BLaER1 treated with 17β-estradiol and CSF1 and Interleukin-3, amounts not matched to agents 10 nM and 100 nM (cell line): ENCODE measurements at regions not wholly inside any gene's neighbourhood (a gene's known extent, or its start where the extent isn't known, plus 50 kb on each side); places are given as distances from the start of the nearest gene placed in this dataset.

ENCODE experiments used
- H3K27ac ChIP-seq, 11 experiments: shearing (Covaris generic); formaldehyde crosslinking; 2 replicates each; pipeline ENCODE4 v1.8.1; 2022
- H3K27me3 ChIP-seq, 11 experiments: shearing (Covaris generic); formaldehyde crosslinking; 2 replicates each; pipeline ENCODE4 v1.8.1; 2022
- H3K36me3 ChIP-seq, 11 experiments: shearing (Covaris generic); formaldehyde crosslinking; 2 replicates each; pipeline ENCODE4 v1.8.1; 2022
- H3K4me1 ChIP-seq, 10 experiments: shearing (Covaris generic); formaldehyde crosslinking; 2 replicates each; pipeline ENCODE4 v1.8.1; 2022
- H3K4me2 ChIP-seq, 11 experiments: shearing (Covaris generic); formaldehyde crosslinking; 2 replicates each; pipeline ENCODE4 v1.8.1; 2022
- H3K4me3 ChIP-seq, 10 experiments: shearing (Covaris generic); formaldehyde crosslinking; 2 replicates each; pipeline ENCODE4 v1.8.1; 2022
- H3K9ac ChIP-seq, 11 experiments: shearing (Covaris generic); formaldehyde crosslinking; 2 replicates each; pipeline ENCODE4 v1.8.1; 2022
- H3K9me3 ChIP-seq, 11 experiments: shearing (Covaris generic); formaldehyde crosslinking; replicated peaks in 1 of 11; 2 replicates each; pipeline ENCODE4 v1.8.1; 2022
- H4K20me1 ChIP-seq, 11 experiments: shearing (Covaris generic); formaldehyde crosslinking; 2 replicates each; pipeline ENCODE4 v1.8.1; 2022
- Cebpa-rat ChIP-seq, 11 experiments: shearing (Covaris generic); IDR thresholded peaks; 2 replicates each; pipeline ENCODE4 v1.8.1; 2022

- no peaks in the 10 kb centered on the region for H4K20me1 ChIP-seq
- no peak for TF ChIP-seq Cebpa-rat (IDR thresholded peaks at IDR 0.05)
- H3K27me3 ChIP-seq, result no peaks in the 10 kb centered on the region
- no peak overlapping the region for H3K4me2 ChIP-seq
- H3K4me3 ChIP-seq, result no peak overlapping the region
- no peak overlapping the region for H3K9ac ChIP-seq
- H3K9me3 ChIP-seq, result peaks cover 0 to 6% (median 0%) of the 10 kb centered on the region in 11 experiments; a peak in 3 of 22 replicates
- H3K4me1 ChIP-seq, result peaks cover 0 to 22% (median 13%) of the 10 kb centered on the region in 10 experiments; a peak in 12 of 20 replicates
- no peak overlapping the region for H3K27ac ChIP-seq
- H3K36me3 ChIP-seq, result no peaks in the 10 kb centered on the region
Measured at GRCh38 chr19:30757837-30758617, 385.8 kb downstream of the ZNF536 start.

- no peaks in the 10 kb centered on the region for H3K27me3 ChIP-seq
Measured at GRCh38 chr19:30757104-30757836, 385.1 kb downstream of the ZNF536 start.

DNA sequence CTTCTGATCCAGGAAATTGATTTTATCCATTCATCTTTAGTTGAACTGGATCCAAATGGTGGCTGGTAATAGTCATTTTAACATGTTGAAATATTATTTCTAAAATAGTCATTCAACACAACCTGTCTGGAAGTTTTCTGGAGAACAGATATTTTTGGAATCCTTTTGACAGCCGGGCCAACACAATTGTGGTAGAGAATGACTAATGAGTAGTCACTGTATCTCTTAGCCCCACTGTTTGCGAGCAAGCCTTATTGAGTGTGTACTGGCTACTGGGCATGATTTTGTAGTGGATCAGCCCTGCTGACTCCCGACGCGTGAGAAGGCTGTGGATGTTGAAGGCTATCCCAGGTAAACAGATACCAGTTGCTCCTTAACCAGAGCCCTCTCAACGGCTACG, 383.4 kb downstream of the ZNF536 start:
- Histone ChIP-seq H3K27me3 (no peaks in the 10 kb centered on the region), H3K4me1 (peaks cover 0 to 22% (median 13%) of the 10 kb centered on the region in 10 experiments; a peak in 12 of 20 replicates), H3K27ac (no peak overlapping the region), H3K9ac (no peak overlapping the region), H3K4me2 (no peak overlapping the region), H3K4me3 (no peak overlapping the region), H4K20me1 (no peaks in the 10 kb centered on the region), H3K9me3 (peaks cover 0 to 7% (median under 1%) of the 10 kb centered on the region in 11 experiments; a peak in 7 of 22 replicates), H3K36me3 (no peaks in the 10 kb centered on the region)
- TF ChIP-seq Cebpa-rat (IDR thresholded peaks at IDR 0.05), result no peak

More at GRCh38 chr19:30757104-30757836, 385.1 kb downstream of the ZNF536 start:
- H3K4me2 ChIP-seq, result no peak overlapping the region
- no peak overlapping the region for H3K4me3 ChIP-seq
- H4K20me1 ChIP-seq, result no peaks in the 10 kb centered on the region
- TF ChIP-seq Cebpa-rat (IDR thresholded peaks at IDR 0.05), result no peak
- no peaks in the 10 kb centered on the region for H3K36me3 ChIP-seq
- H3K27ac ChIP-seq, result no peak overlapping the region
- peaks cover 0 to 22% (median 13%) of the 10 kb centered on the region in 10 experiments; a peak in 12 of 20 replicates for H3K4me1 ChIP-seq
- H3K9ac ChIP-seq, result no peak overlapping the region
- H3K9me3 ChIP-seq, result peaks cover 0 to 6% (median 0%) of the 10 kb centered on the region in 11 experiments; a peak in 3 of 22 replicates

DNA sequence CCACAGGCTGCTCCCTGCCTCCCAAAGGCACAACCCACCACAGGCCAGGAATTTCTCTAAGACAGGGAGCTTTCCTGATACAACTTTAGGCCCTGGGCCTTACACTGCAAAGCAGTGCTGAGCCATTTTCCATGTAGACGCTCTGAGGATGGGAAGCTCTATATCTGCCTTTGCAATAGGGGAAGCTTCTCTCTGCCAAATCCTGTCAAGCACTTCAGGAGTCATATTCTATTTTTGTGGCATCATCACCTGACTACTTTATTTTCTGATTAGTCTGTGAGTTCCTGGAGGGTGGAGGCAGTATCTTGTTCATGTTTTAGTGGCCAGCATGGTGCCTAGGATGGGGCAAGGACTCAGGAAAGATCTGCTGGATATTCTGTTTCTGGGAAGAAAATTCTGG, 382.0 kb downstream of the ZNF536 start:
- Histone ChIP-seq H3K27ac (no peak overlapping the region), H3K4me1 (peaks cover 0 to 22% (median 13%) of the 10 kb centered on the region in 10 experiments; a peak in 12 of 20 replicates), H4K20me1 (no peaks in the 10 kb centered on the region), H3K4me2 (peak overlapping the region in 8 of 11 experiments; percentile 13 to 69 (median 52); a peak in 13 of 22 replicates), H3K9me3 (peaks cover 10 to 22% (median 15%) of the 10 kb centered on the region in 11 experiments; a peak in 20 of 22 replicates), H3K9ac (no peak overlapping the region), H3K4me3 (no peak overlapping the region), H3K36me3 (no peaks in the 10 kb centered on the region), H3K27me3 (no peaks in the 10 kb centered on the region)
- no peak for TF ChIP-seq Cebpa-rat (IDR thresholded peaks at IDR 0.05)

DNA sequence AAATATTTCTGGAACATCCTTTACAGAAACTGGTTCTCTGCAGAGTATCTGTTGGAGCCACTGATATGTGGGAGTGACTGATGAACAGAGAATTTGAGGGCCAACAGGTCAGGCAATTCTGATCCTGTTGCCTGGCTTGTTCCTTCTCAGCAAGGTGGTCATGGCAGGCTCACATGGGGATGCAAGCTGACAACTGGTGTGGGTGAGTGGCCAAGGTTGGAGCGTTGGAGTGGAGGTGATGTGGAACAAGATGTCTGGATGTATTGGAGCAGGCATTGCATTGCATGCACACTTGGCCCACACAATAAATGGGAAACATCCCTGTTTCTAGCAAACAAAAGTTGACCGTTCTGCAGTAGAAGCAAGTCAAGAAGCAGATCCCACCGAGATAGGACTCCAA, 380.7 kb downstream of the ZNF536 start:
- TF ChIP-seq Cebpa-rat (IDR thresholded peaks at IDR 0.05), result no peak
- Histone ChIP-seq H3K27me3 (no peaks in the 10 kb centered on the region), H3K27ac (no peak overlapping the region), H3K9ac (no peak overlapping the region), H4K20me1 (no peaks in the 10 kb centered on the region), H3K4me1 (peaks cover 0 to 23% (median 13%) of the 10 kb centered on the region in 10 experiments; a peak in 12 of 20 replicates), H3K9me3 (peaks cover 10 to 28% (median 15%) of the 10 kb centered on the region in 11 experiments; a peak in 20 of 22 replicates), H3K4me2 (no peak overlapping the region), H3K36me3 (no peaks in the 10 kb centered on the region), H3K4me3 (no peak overlapping the region)

DNA sequence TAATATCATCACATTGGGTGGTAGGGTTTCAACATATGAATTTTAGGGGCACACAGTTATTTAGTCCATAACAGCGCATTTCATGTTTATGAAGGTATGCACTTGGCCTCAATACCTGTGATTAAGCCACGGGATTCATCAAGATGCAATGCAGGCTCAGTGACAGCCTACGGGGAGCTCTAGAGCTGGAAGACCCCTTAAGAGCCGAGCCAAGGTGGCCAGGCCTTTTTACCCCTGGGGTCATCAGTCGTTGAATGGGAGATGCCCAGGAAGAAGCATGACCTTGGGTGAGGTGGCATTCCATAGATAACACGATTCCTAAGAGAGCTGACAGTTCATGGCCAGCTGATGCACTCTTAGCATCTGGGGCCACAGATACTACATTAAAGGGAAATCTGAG, 380.0 kb downstream of the ZNF536 start:
- H3K4me2 ChIP-seq, result no peak overlapping the region
- H3K27me3 ChIP-seq, result no peaks in the 10 kb centered on the region
- H3K9ac ChIP-seq, result no peak overlapping the region
- no peak overlapping the region for H3K4me3 ChIP-seq
- no peak for TF ChIP-seq Cebpa-rat (IDR thresholded peaks at IDR 0.05)
- H4K20me1 ChIP-seq, result no peaks in the 10 kb centered on the region
- no peak overlapping the region for H3K27ac ChIP-seq
- H3K9me3 ChIP-seq, result peaks cover 10 to 28% (median 15%) of the 10 kb centered on the region in 11 experiments; a peak in 20 of 22 replicates
- peaks cover 0 to 29% (median 13%) of the 10 kb centered on the region in 10 experiments; a peak in 12 of 20 replicates for H3K4me1 ChIP-seq
- no peaks in the 10 kb centered on the region for H3K36me3 ChIP-seq

DNA sequence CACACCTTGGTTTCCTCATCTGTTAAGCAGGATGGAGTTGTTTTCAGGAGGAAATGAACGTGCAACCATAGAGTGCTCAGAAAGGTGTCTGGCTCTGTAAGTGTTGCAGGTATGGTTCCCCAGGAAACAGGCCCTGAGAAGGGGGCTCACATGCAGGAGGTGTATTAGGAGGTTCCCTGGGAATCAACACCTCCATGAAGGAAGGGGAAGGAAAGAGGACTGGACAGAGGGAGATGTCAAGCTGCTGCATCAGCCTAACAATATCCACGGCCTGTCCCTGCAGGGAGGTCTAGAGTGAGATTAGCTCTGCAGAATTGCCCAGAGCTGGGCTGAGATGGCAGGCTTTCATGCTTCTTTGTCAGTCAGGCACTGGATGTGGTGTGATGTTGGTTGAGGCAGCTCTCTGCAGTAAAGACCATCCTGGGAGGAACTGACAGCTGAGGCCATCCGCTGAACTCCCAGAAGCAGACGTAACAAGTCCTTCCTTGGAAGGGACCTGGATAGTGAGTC, 373.3 kb downstream of the ZNF536 start:
- Histone ChIP-seq H4K20me1 (no peaks in the 10 kb centered on the region), H3K4me3 (no peak overlapping the region), H3K4me1 (peaks cover 0 to 8% (median 0%) of the 10 kb centered on the region in 10 experiments; a peak in 4 of 20 replicates), H3K27ac (no peak overlapping the region), H3K4me2 (no peak overlapping the region), H3K36me3 (no peaks in the 10 kb centered on the region), H3K27me3 (no peaks in the 10 kb centered on the region), H3K9me3 (peaks cover 10 to 20% (median 15%) of the 10 kb centered on the region in 11 experiments; a peak in 20 of 22 replicates), H3K9ac (no peak overlapping the region)
- TF ChIP-seq Cebpa-rat (IDR thresholded peaks at IDR 0.05), result no peak

DNA sequence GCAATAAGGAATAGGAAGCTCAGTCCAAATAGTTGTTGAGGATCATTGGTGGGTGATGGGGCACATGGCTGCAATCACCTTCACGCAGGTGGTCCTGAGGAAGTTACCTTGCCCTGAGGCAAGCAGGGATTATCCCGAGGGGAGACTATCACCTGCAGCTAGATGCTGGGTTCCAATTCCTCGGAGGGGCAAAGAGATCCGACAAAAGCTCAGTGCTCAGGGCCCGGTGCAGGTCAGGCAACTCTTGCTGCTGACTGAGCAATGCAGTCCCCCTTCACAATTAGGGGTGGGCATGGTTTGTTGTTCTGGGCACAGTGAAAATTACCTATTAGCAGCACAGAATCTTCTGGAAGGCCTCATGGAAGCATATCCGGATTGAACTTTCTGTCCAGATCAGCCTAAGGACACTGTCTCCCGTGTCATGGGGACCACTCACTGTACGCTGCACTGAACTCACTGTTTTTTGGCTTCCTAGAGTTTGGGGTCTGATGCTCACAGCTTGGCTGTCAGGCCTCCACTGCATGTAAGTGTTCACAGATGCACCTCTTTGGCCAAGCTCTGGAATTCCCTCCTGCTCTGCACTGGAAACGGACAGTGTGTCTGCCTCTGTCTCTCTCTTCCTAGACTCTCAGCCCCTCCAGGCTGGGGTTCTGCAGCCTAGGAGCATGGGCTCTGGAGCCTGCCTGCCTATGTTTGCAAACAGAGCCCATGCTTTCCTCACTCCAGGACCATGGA, 372.7 kb downstream of the ZNF536 start:
- H3K4me3 ChIP-seq, result no peak overlapping the region
- H3K36me3 ChIP-seq, result no peaks in the 10 kb centered on the region
- H3K9ac ChIP-seq, result no peak overlapping the region
- peaks cover 0 to 8% (median 0%) of the 10 kb centered on the region in 10 experiments; a peak in 4 of 20 replicates for H3K4me1 ChIP-seq
- no peak overlapping the region for H3K27ac ChIP-seq
- no peaks in the 10 kb centered on the region for H3K27me3 ChIP-seq
- no peak overlapping the region for H3K4me2 ChIP-seq
- TF ChIP-seq Cebpa-rat (IDR thresholded peaks at IDR 0.05), result no peak
- H3K9me3 ChIP-seq, result peaks cover 5 to 14% (median 9%) of the 10 kb centered on the region in 11 experiments; a peak in 18 of 22 replicates
- no peaks in the 10 kb centered on the region for H4K20me1 ChIP-seq
